GM13976 (cell line): ENCODE measurements at regions not wholly inside any gene's neighbourhood (a gene's known extent, or its start where the extent isn't known, plus 50 kb on each side); places are given as distances from the start of the nearest gene placed in this dataset.

ENCODE experiments used
- DNase-seq: peaks from one replicate; pipeline ENCODE4 v3.0.0; 2012; ENCODE audit warnings: low spot score
- in situ Hi-C: fragments of 300-500 bp; cut with MboI; formaldehyde crosslinking; loops from one replicate; pipeline ENCODE4 v1.12.0; 2022; ENCODE audit warnings: low sequenced_read_pairs, mixed read lengths, inconsistent platforms; ENCODE audit not compliant: unreplicated experiment
- TF ChIP-seq, protein P1 (sequence below): IDR thresholded peaks from 2 replicates; pipeline ENCODE4 v1.5.1; 2012; ENCODE audit warnings: borderline replicate concordance, mild to moderate bottlenecking; ENCODE audit not compliant: insufficient read depth; ENCODE audit errors: extremely low read depth, missing control alignments, control extremely low read depth

DNA sequence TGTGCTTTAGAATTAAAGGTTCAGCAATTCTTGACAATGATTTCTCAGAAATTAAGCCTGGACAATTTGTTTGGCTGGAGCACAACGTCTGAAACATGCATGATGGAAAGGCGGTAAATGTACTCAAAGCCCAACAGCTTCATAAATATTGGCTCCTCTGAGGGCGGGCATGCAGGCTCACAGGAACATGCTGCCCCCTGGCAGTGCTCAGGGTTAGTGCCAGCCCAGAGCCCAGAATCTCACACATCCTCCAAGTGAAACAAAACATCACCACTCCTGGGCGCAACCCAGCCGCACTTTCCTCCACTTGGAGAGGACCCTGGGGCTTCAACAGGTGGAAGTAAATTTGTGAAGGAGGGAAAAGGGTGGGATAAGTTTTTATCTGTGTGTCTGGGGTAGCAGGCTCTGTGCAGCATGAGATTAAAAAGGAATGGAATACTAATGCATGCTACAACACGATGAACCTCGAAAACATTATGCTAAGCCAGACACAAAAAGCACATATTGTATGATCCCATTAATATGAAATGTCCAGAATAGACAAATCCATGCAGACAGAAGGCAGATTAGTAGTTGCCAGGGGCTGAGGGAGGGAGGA lies 54.1 kb upstream of the PTPRT start:
- TF ChIP-seq, protein P1, sequence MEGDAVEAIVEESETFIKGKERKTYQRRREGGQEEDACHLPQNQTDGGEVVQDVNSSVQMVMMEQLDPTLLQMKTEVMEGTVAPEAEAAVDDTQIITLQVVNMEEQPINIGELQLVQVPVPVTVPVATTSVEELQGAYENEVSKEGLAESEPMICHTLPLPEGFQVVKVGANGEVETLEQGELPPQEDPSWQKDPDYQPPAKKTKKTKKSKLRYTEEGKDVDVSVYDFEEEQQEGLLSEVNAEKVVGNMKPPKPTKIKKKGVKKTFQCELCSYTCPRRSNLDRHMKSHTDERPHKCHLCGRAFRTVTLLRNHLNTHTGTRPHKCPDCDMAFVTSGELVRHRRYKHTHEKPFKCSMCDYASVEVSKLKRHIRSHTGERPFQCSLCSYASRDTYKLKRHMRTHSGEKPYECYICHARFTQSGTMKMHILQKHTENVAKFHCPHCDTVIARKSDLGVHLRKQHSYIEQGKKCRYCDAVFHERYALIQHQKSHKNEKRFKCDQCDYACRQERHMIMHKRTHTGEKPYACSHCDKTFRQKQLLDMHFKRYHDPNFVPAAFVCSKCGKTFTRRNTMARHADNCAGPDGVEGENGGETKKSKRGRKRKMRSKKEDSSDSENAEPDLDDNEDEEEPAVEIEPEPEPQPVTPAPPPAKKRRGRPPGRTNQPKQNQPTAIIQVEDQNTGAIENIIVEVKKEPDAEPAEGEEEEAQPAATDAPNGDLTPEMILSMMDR = no peak
- in situ Hi-C loops = no loop called here
- no peak for DNase-seq

DNA sequence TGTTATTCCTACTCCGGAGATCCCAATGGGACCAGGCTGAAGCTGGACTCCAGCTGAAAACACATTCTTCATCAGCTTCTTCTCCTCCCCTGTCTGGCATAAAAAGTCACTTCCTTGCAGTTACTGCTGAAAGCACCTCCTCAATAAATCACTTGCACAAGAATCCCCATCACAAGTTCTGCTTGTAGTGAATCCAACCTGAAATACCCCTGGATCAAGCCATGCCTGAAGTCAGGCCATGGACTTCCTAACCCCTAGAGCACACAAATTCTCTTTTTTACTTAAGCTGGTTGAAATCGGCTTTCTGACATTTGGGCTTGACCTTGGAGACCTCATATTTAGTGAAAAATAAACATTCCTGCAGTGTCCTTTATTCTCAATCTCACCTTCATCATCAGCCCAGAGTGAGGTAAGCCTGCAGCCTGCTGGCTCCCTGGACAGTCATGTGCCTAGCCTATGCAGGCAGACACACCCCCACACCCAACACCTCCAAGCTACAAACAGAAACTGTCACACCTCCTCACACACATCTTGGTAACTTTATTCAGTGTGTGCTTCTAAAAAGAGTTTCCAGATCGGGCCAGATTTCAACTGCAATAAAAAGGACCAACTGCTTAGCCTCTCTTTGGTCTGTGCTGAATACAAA lies 51.5 kb upstream of the PTPRT start:
- TF ChIP-seq, protein P1 = no peak
- no peak for DNase-seq
- in situ Hi-C loops = no loop called here
